ENCODE measurements at regions not wholly inside any gene's neighbourhood (a gene's known extent, or its start where the extent isn't known, plus 50 kb on each side); places are given as distances from the start of the nearest gene placed in this dataset.

- TF ChIP-seq CTCF (IDR thresholded peaks at IDR 0.05) (no peak), POLR2A (IDR thresholded peaks at IDR 0.05) (no peak)
Measured at GRCh38 chr13:108113407-108113806, 101.9 kb downstream of the LIG4 start.
